ENCODE measurements at regions not wholly inside any gene's neighbourhood (a gene's known extent, or its start where the extent isn't known, plus 50 kb on each side); places are given as distances from the start of the nearest gene placed in this dataset.

DNA sequence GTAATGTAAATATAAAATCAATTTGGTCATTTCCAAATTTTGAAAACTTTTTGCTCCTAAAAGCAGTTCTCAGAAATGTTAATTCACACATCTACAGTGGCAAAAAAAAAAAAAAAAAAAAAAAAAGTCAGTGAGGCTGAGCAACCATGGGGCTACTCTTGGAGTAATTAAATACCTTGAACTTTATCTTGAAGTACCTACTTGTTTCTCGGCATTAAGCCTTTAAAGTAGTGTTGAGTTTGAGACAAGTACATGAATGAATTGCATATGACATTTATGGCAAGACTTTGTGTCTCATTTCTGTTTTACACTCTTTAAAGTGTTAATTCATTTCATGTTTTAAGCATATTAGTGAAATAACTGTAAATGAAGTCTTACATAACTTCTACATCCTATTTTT lies 613.3 kb downstream of the XIRP2 start:
- Histone ChIP-seq H3K27ac (no peak overlapping the region), H3K36me3 (no peaks in the 10 kb centered on the region), H3K4me3 (no peak overlapping the region), H3K4me1 (no peaks in the 10 kb centered on the region), H3K9me3 (no peaks in the 10 kb centered on the region), H3K27me3 (no peaks in the 10 kb centered on the region)
- TF ChIP-seq POLR2A (IDR thresholded peaks at IDR 0.05) (no peak), EP300 (IDR thresholded peaks at IDR 0.05) (no peak)
- TF ChIP-seq, protein P1, sequence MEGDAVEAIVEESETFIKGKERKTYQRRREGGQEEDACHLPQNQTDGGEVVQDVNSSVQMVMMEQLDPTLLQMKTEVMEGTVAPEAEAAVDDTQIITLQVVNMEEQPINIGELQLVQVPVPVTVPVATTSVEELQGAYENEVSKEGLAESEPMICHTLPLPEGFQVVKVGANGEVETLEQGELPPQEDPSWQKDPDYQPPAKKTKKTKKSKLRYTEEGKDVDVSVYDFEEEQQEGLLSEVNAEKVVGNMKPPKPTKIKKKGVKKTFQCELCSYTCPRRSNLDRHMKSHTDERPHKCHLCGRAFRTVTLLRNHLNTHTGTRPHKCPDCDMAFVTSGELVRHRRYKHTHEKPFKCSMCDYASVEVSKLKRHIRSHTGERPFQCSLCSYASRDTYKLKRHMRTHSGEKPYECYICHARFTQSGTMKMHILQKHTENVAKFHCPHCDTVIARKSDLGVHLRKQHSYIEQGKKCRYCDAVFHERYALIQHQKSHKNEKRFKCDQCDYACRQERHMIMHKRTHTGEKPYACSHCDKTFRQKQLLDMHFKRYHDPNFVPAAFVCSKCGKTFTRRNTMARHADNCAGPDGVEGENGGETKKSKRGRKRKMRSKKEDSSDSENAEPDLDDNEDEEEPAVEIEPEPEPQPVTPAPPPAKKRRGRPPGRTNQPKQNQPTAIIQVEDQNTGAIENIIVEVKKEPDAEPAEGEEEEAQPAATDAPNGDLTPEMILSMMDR (IDR thresholded peaks at IDR 0.05), result no peak
- DNase-seq (ENCODE audit: low spot score in 2 of 2), result no peak
- WGBS, 2 donors, result 92 to 98% methylated on average over 1 of the region's 1 CpG

DNA sequence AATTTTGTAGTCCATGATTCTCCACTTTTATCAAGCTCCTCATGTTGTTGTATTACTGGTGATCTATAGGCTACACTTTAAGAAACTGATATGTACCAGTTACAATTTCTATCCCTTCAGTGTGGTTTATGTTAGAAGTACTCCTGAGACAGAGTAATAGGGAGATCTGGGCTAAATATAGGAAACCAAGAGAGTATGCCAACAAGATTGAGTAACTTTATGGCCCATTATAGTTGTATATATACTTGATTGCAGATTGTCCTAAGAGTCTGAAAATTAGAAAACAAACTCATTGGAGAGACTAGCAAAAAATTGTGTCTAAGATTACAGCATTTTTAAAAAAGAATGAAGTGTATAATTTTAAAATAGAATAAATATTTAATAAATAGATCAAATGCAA lies 605.6 kb downstream of the XIRP2 start:
- Histone ChIP-seq H3K9me3 (no peaks in the 10 kb centered on the region), H3K27me3 (no peaks in the 10 kb centered on the region), H3K4me3 (no peak overlapping the region), H3K4me1 (peaks cover 0 to 12% (median 2%) of the 10 kb centered on the region in 4 donors), H3K36me3 (no peaks in the 10 kb centered on the region), H3K27ac (no peak overlapping the region)
- no peak for DNase-seq (ENCODE audit: low spot score in 2 of 2)
- TF ChIP-seq, protein P1 (IDR thresholded peaks at IDR 0.05), result no peak
- TF ChIP-seq EP300 (IDR thresholded peaks at IDR 0.05), result no peak
- no peak for TF ChIP-seq POLR2A (IDR thresholded peaks at IDR 0.05)

DNA sequence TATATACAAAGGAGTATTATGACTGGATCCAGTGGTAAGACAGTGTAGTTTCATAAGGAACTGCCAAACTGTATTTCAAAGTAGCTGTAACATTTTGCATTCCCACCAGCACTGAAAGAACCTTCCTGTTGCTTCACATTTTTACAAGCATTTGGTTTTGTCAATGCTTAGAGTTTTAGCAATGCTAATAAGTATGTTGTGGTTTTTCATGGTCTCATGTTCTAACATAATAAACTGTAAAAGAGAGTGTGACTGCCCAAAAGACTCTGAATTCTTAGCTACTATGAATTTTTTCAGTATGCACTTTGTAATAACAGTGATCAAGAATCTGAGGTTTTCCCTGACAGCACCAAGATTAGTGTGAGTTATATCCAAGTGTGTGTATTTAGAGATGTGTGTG lies 604.2 kb downstream of the XIRP2 start:
- H3K27me3 ChIP-seq, result no peaks in the 10 kb centered on the region
- TF ChIP-seq, protein P1 (IDR thresholded peaks at IDR 0.05), result no peak
- TF ChIP-seq EP300 (IDR thresholded peaks at IDR 0.05) (no peak), POLR2A (IDR thresholded peaks at IDR 0.05) (no peak)
- no peak for DNase-seq (ENCODE audit: low spot score in 2 of 2)
- H3K36me3 ChIP-seq, result no peaks in the 10 kb centered on the region
- H3K9me3 ChIP-seq, result no peaks in the 10 kb centered on the region
- peaks cover 0 to 12% (median 2%) of the 10 kb centered on the region in 4 donors for H3K4me1 ChIP-seq
- no peak overlapping the region for H3K4me3 ChIP-seq
- H3K27ac ChIP-seq, result no peak overlapping the region

DNA sequence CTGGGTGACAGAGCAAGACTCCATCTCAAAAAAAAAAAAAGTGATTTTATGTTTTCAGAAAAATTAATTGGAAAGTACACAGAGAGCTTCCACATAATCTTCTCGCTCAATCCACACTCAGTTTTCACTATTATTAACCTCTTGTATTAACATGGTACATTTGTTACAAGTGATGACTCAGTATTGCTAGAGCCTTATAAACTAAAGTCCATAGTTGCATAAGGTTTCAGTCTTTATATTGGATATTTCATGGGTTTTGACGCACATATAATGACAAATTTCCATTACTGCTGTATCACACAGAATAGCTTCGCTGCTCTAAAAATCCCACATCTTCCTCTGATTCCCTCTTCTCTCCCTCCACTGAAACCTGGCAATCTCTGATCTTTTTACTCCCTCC lies 603.5 kb downstream of the XIRP2 start:
- Histone ChIP-seq H3K4me1 (peaks cover 0 to 12% (median 2%) of the 10 kb centered on the region in 4 donors), H3K4me3 (no peak overlapping the region), H3K9me3 (no peaks in the 10 kb centered on the region), H3K27me3 (no peaks in the 10 kb centered on the region), H3K27ac (no peak overlapping the region), H3K36me3 (no peaks in the 10 kb centered on the region)
- TF ChIP-seq, protein P1 (IDR thresholded peaks at IDR 0.05), result no peak
- TF ChIP-seq EP300 (IDR thresholded peaks at IDR 0.05) (no peak), POLR2A (IDR thresholded peaks at IDR 0.05) (no peak)
- no peak for DNase-seq (ENCODE audit: low spot score in 2 of 2)
- WGBS, 2 donors, result 96 to 98% methylated on average over 3 of the region's 3 CpGs

- TF ChIP-seq EP300 (IDR thresholded peaks at IDR 0.05) (no peak), POLR2A (IDR thresholded peaks at IDR 0.05) (no peak)
- TF ChIP-seq, protein P1 (IDR thresholded peaks at IDR 0.05), result no peak
- no peak for DNase-seq (ENCODE audit: low spot score in 2 of 2)
Measured at GRCh38 chr2:167490455-167490854, 602.2 kb downstream of the XIRP2 start.

More at GRCh38 chr2:167490455-167490854, 602.2 kb downstream of the XIRP2 start:
- Histone ChIP-seq H3K36me3 (no peaks in the 10 kb centered on the region), H3K27ac (no peak overlapping the region), H3K9me3 (no peaks in the 10 kb centered on the region), H3K4me1 (peaks cover 0 to 12% (median 2%) of the 10 kb centered on the region in 4 donors), H3K27me3 (no peaks in the 10 kb centered on the region), H3K4me3 (no peak overlapping the region)
